ENCODE measurements at regions not wholly inside any gene's neighbourhood (a gene's known extent, or its start where the extent isn't known, plus 50 kb on each side); places are given as distances from the start of the nearest gene placed in this dataset.
"Not testable (repeated sequence)": the region's sequence is repeated elsewhere in the genome, so short reads cannot be mapped to it uniquely, and the experiment has no call there.

DNA sequence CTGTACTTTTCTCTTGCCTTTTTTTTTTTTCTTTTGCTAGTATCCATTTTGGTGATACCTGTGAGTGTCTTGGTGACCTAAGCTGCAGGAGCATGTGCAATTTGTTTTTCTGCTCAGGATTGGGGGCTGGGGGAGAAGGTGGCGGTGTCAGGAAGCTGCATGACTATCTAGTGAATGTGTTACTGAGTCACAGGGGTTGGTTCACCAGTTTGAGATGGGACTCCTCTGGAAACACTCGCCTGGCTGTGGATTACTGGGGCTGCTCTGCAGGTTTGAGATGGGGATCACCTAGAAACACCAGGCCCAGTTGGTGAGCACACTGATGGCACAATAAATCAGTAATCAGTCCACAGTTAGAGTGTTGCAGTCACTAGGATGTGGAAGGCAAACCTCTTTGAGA lies 447.9 kb downstream of the SPATA31D1 start:
- DNase-seq (no peak), ATAC-seq (no peak)
- intact Hi-C loops (cut with DNase I, micrococcal nuclease): no loop called here
- no peaks in the 10 kb centered on the region for H3K36me3 ChIP-seq (ENCODE audit: low read depth)
- H3K4me3 ChIP-seq: no peak overlapping the region
- TF ChIP-seq, protein P1, sequence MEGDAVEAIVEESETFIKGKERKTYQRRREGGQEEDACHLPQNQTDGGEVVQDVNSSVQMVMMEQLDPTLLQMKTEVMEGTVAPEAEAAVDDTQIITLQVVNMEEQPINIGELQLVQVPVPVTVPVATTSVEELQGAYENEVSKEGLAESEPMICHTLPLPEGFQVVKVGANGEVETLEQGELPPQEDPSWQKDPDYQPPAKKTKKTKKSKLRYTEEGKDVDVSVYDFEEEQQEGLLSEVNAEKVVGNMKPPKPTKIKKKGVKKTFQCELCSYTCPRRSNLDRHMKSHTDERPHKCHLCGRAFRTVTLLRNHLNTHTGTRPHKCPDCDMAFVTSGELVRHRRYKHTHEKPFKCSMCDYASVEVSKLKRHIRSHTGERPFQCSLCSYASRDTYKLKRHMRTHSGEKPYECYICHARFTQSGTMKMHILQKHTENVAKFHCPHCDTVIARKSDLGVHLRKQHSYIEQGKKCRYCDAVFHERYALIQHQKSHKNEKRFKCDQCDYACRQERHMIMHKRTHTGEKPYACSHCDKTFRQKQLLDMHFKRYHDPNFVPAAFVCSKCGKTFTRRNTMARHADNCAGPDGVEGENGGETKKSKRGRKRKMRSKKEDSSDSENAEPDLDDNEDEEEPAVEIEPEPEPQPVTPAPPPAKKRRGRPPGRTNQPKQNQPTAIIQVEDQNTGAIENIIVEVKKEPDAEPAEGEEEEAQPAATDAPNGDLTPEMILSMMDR (IDR thresholded peaks at IDR 0.05): no peak
- H3K9me3 ChIP-seq: peaks cover 12% of the 10 kb centered on the region
- no peaks in the 10 kb centered on the region for H3K4me1 ChIP-seq (ENCODE audit: low read depth)

DNA sequence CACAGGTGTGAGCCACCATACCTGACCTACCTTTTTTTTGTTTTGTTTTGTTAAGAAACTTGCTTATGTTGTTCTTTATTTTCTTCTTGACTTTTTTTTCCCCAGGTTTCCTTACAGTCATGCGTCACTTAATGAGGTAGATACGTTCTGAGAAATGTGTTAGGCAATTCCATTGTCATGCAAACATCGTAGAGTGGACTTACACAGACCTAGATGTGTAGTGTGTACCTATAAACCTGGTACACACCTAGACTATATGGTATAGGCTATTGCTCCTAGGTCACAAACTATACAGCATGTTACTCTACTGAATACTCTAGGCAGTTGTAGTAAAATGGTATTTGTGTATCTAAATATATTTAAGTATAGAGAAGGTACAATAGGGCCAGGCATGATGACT lies 448.6 kb downstream of the SPATA31D1 start:
- H3K36me3 ChIP-seq (ENCODE audit: low read depth); H3K4me1 ChIP-seq (ENCODE audit: low read depth); DNase-seq; H3K4me3 ChIP-seq; intact Hi-C loops (cut with DNase I, micrococcal nuclease): not testable (repeated sequence)
- peak; percentile 95 for ATAC-seq
- H3K9me3 ChIP-seq: peaks cover 11% of the 10 kb centered on the region

DNA sequence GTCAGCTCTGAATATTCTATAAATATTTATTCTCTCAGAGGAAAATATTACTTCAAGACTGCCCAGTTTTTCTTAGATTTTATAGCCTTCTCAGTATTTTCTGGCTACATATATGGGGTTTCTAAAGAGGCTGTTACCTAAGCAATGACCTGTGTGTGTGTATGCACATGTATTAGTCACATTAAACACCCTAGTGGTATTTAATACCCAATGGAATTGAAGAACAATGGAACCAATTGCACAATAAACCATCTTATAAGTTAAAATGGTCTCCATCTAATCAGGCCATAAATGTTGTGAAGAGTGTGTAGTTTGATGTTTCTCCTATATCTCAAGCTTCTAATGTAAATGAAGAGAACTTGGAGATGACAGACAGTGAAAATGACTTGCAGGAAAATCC lies 450.0 kb downstream of the SPATA31D1 start:
- Histone ChIP-seq H3K4me1 (ENCODE audit: low read depth) (no peaks in the 10 kb centered on the region), H3K36me3 (ENCODE audit: low read depth) (no peaks in the 10 kb centered on the region), H3K4me3 (no peak overlapping the region), H3K9me3 (peaks cover 11% of the 10 kb centered on the region)
- ATAC-seq (no peak), DNase-seq (no peak)
- TF ChIP-seq, protein P1 (IDR thresholded peaks at IDR 0.05): no peak
- intact Hi-C loops (cut with DNase I, micrococcal nuclease): no loop called here

- ATAC-seq (no peak), DNase-seq (no peak)
- TF ChIP-seq, protein P1 (IDR thresholded peaks at IDR 0.05): no peak
- Histone ChIP-seq H3K36me3 (ENCODE audit: low read depth) (no peaks in the 10 kb centered on the region), H3K9me3 (peaks cover 23% of the 10 kb centered on the region), H3K4me3 (no peak overlapping the region), H3K4me1 (ENCODE audit: low read depth) (no peaks in the 10 kb centered on the region)
- intact Hi-C loops (cut with DNase I, micrococcal nuclease): no loop called here
Observed at GRCh38 chr9:82443312-82443711, 454.7 kb downstream of the SPATA31D1 start.

DNA sequence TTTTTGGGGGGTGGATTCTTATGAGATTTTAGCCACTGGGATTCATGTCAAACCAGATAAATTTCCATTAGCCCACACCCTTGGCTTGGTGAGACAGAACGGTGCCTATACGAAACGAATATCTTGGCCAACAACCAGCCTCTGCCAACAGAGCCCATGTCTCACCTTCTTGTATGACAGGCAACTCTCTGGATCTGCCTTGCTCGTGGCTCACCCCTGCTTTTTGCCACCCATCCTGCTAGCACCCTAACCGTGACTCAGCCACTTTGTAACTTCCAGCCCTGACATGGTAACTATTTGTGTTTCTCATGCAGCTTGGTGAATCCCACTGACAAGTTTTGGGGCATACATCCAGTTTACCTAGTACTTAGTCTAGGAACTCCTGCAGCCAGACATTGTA lies 457.0 kb downstream of the SPATA31D1 start:
- H3K36me3 ChIP-seq (ENCODE audit: low read depth): no peaks in the 10 kb centered on the region
- no peak for ATAC-seq
- TF ChIP-seq, protein P1 (IDR thresholded peaks at IDR 0.05): no peak
- H3K9me3 ChIP-seq: peaks cover 18% of the 10 kb centered on the region
- no peak for DNase-seq
- no peaks in the 10 kb centered on the region for H3K4me1 ChIP-seq (ENCODE audit: low read depth)
- intact Hi-C loops (cut with DNase I, micrococcal nuclease): no loop called here
- no peak overlapping the region for H3K4me3 ChIP-seq

GRCh38 chr9:82447343-82447742 lies 458.8 kb downstream of the SPATA31D1 start:
- Histone ChIP-seq H3K36me3 (ENCODE audit: low read depth) (no peaks in the 10 kb centered on the region), H3K4me3 (no peak overlapping the region), H3K4me1 (ENCODE audit: low read depth) (no peaks in the 10 kb centered on the region), H3K9me3 (peaks cover 15% of the 10 kb centered on the region)
- intact Hi-C loops (cut with DNase I, micrococcal nuclease): no loop called here
- ATAC-seq: no peak
- no peak for DNase-seq
- TF ChIP-seq, protein P1 (IDR thresholded peaks at IDR 0.05): no peak
